PC-3 (cell line): ENCODE measurements at regions not wholly inside any gene's neighbourhood (a gene's known extent, or its start where the extent isn't known, plus 50 kb on each side); places are given as distances from the start of the nearest gene placed in this dataset.

Experiments
- ATAC-seq: fragments of 200-7000 bp; cut with Tn5 transposase; 2 replicates; pipeline ENCODE4 v1.9.1; 2020; ENCODE audit warnings: mild to moderate bottlenecking, moderate library complexity
- BruUV-seq: library from RNA; stranded (reverse); fragments of 400-500 nt; replicated peaks from 2 replicates; lab custom pipeline; 2021; lab: Mats Ljungman, UMichigan
- CTCF ChIA-PET: fragments of 300-600 bp; sonication (Branson Sonifier 250); formaldehyde crosslinking; loops from one replicate; lab custom pipeline; 2022; ENCODE audit warnings: antibody characterized with exemption; lab: Charles Lee
- POLR2A ChIA-PET: fragments of 300-600 bp; sonication (Branson Sonifier 250); formaldehyde crosslinking; loops from one replicate; lab custom pipeline; 2022; ENCODE audit warnings: antibody characterized with exemption; ENCODE audit not compliant: unreplicated experiment; lab: Charles Lee
- DNase-seq: peaks from one replicate; pipeline ENCODE4 v3.0.0-alpha.2; 2015
- H2AFZ ChIP-seq: fragments of 300-600 bp; sonication (generic); 2 replicates; pipeline ENCODE4 v1.6.0; 2016; ENCODE audit warnings: antibody characterized with exemption, low read length
- H3F3A ChIP-seq: fragments of 300-600 bp; sonication (generic); one replicate; pipeline ENCODE4 v1.6.0; 2017; ENCODE audit warnings: antibody characterized with exemption, low read length, control low read depth, mild to moderate bottlenecking; ENCODE audit not compliant: unreplicated experiment
- H3K27ac ChIP-seq: fragments of 300-600 bp; sonication (generic); 2 replicates; pipeline ENCODE4 v1.5.1; 2016; ENCODE audit warnings: mild to moderate bottlenecking, low read length
- H3K27me3 ChIP-seq: fragments of 300-600 bp; sonication (generic); 2 replicates; pipeline ENCODE4 v1.6.1; 2016; ENCODE audit warnings: low read length, mixed read lengths
- H3K36me3 ChIP-seq: fragments of 300-600 bp; sonication (generic); 2 replicates; pipeline ENCODE4 v1.6.1; 2016; ENCODE audit warnings: low read depth, mixed run types, low read length, mixed read lengths
- H3K4me1 ChIP-seq: fragments of 300-600 bp; sonication (generic); 2 replicates; pipeline ENCODE4 v1.5.1; 2016; ENCODE audit warnings: low read length; ENCODE audit not compliant: insufficient read depth
- H3K4me2 ChIP-seq: fragments of 300-600 bp; sonication (generic); 2 replicates; pipeline ENCODE4 v1.6.0; 2016; ENCODE audit warnings: low read length
- H3K4me3 ChIP-seq: fragments of 300-600 bp; sonication (generic); 2 replicates; pipeline ENCODE4 v1.5.1; 2016; ENCODE audit warnings: mild to moderate bottlenecking, low read length, mixed read lengths
- H3K79me2 ChIP-seq: fragments of 300-600 bp; sonication (generic); 2 replicates; pipeline ENCODE4 v1.6.1; 2017; ENCODE audit warnings: low read length, mixed read lengths
- H3K9ac ChIP-seq: fragments of 300-600 bp; sonication (generic); 2 replicates; pipeline ENCODE4 v1.6.0; 2016; ENCODE audit warnings: mild to moderate bottlenecking, low read length
- H3K9me2 ChIP-seq: fragments of 300-600 bp; sonication (generic); replicated peaks from 2 replicates; pipeline ENCODE4 v1.6.1; 2016; ENCODE audit warnings: mixed run types, low read length, mixed read lengths
- H3K9me3 ChIP-seq: fragments of 300-600 bp; sonication (generic); 2 replicates; pipeline ENCODE4 v1.6.1; 2016; ENCODE audit warnings: low read length, mixed read lengths
- H4K20me1 ChIP-seq: fragments of 300-600 bp; sonication (generic); 2 replicates; pipeline ENCODE4 v1.6.1; 2016; ENCODE audit warnings: low read length, mixed read lengths
- EZH2 ChIP-seq: fragments of 300-600 bp; sonication (generic); IDR thresholded peaks from one replicate; pipeline ENCODE4 v1.6.1; 2017; ENCODE audit warnings: antibody characterized with exemption, mild to moderate bottlenecking, low read length; ENCODE audit not compliant: unreplicated experiment
- EZH2phosphoT487 ChIP-seq: fragments of 300-600 bp; sonication (generic); IDR thresholded peaks from 2 replicates; pipeline ENCODE4 v1.6.1; 2018; ENCODE audit warnings: mild to moderate bottlenecking, antibody characterized with exemption, low read length, borderline replicate concordance
- intact Hi-C: fragments of 100-400 bp; cut with micrococcal nuclease; formaldehyde crosslinking; loops from 2 replicates; pipeline ENCODE4 v1.9.0; 2023
- TF ChIP-seq, protein P1 (sequence below): fragments of 300-600 bp; sonication (generic); conservative IDR thresholded peaks from 2 replicates; pipeline ENCODE4 v1.5.1; 2017; ENCODE audit warnings: antibody characterized with exemption, low read depth, mild to moderate bottlenecking, low read length

DNA sequence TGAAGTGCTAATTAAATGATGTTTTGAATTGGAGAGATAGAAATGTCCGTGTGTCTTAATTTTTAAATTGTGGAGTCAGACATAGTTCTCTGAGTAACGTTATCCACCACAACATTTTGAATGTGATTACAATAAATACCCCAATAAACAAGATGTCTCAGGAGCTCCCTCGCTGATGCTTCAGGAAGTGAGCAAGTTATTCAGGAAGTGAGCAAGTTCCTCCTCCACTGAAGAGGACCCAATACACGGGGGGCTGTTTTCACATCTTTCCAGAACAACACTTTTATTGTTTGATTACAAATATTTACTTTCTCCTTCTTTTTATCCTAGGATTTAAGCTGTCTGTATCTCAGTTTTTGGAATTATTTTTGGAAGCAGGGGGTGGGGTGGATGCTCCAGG lies 363.8 kb downstream of the LRRC70 start:
- peak; percentile 25 for DNase-seq

DNA sequence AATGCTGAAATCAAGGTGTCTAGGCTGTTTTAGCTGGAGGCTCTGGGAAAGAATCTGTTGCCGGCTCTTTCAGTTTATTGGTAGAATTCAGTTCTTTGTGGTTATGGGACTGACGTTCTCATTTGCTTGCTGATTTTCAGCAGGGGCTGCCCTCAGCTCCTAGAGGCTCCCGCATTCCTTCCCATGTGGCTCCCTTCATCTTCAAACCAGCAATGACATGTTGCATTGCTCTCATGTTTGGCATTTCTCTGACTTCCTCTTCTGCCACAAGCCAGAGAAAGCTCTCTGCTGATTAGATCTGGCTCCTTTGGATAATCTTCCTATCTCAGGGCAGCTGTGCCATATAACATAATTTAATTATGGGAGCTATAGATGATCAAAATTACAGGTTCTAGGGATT lies 360.3 kb downstream of the LRRC70 start:
- BruUV-seq = no TSS peak
- no peaks in the 10 kb centered on the region for H3K36me3 ChIP-seq
- DNase-seq (no peak), ATAC-seq (no peak)
- no peaks in the 10 kb centered on the region for H3K9me2 ChIP-seq
- H3K27ac ChIP-seq = no peak overlapping the region
- no peak overlapping the region for H2AFZ ChIP-seq
- H3K4me2 ChIP-seq = no peak overlapping the region
- no peaks in the 10 kb centered on the region for H4K20me1 ChIP-seq
- ChIA-PET CTCF (no interaction called here), POLR2A (no interaction called here)
- H3K79me2 ChIP-seq = no peaks in the 10 kb centered on the region
- intact Hi-C loops = no loop called here
- TF ChIP-seq EZH2phosphoT487 (no peak), EZH2 (no peak)
- TF ChIP-seq, protein P1, sequence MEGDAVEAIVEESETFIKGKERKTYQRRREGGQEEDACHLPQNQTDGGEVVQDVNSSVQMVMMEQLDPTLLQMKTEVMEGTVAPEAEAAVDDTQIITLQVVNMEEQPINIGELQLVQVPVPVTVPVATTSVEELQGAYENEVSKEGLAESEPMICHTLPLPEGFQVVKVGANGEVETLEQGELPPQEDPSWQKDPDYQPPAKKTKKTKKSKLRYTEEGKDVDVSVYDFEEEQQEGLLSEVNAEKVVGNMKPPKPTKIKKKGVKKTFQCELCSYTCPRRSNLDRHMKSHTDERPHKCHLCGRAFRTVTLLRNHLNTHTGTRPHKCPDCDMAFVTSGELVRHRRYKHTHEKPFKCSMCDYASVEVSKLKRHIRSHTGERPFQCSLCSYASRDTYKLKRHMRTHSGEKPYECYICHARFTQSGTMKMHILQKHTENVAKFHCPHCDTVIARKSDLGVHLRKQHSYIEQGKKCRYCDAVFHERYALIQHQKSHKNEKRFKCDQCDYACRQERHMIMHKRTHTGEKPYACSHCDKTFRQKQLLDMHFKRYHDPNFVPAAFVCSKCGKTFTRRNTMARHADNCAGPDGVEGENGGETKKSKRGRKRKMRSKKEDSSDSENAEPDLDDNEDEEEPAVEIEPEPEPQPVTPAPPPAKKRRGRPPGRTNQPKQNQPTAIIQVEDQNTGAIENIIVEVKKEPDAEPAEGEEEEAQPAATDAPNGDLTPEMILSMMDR = no peak
- no peaks in the 10 kb centered on the region for H3K27me3 ChIP-seq
- no peak overlapping the region for H3K4me3 ChIP-seq
- no peak overlapping the region for H3K9ac ChIP-seq
- no peaks in the 10 kb centered on the region for H3K9me3 ChIP-seq
- H3F3A ChIP-seq = no peaks in the 10 kb centered on the region
- peaks cover 5% of the 10 kb centered on the region; the same call in 1 of the 2 replicates for H3K4me1 ChIP-seq

More for the DNA sequence above, 363.8 kb downstream of the LRRC70 start:
- H3K9me2 ChIP-seq = no peaks in the 10 kb centered on the region
- intact Hi-C loops = loop anchor here (10.0 kb wide), 1 partner anchor 182 kb away; no protein-coding TSS in a partner anchor
- no peaks in the 10 kb centered on the region for H4K20me1 ChIP-seq
- no peaks in the 10 kb centered on the region for H3K9me3 ChIP-seq
- H3F3A ChIP-seq = no peaks in the 10 kb centered on the region
- TF ChIP-seq, protein P1 = no peak
- TF ChIP-seq EZH2phosphoT487 (no peak), EZH2 (no peak)
- CTCF ChIA-PET = no interaction called here
- peak overlapping the region; percentile 31 for H2AFZ ChIP-seq
- H3K79me2 ChIP-seq = no peaks in the 10 kb centered on the region
- H3K9ac ChIP-seq = no peak overlapping the region
- BruUV-seq = no TSS peak
- H3K27ac ChIP-seq = 0 out of 2 replicates have a peak overlapping the region, but pooled peaks have one; percentile 3
- peak; percentile 68; the same call in 1 of the 2 replicates for ATAC-seq
- POLR2A ChIA-PET = no interaction called here
- H3K36me3 ChIP-seq = no peaks in the 10 kb centered on the region
- H3K4me3 ChIP-seq = no peak overlapping the region
- H3K4me2 ChIP-seq = 0 out of 2 replicates have a peak overlapping the region, but pooled peaks have one; percentile 6
- H3K4me1 ChIP-seq = peaks cover 5% of the 10 kb centered on the region; the same call in 1 of the 2 replicates
- H3K27me3 ChIP-seq = no peaks in the 10 kb centered on the region

DNA sequence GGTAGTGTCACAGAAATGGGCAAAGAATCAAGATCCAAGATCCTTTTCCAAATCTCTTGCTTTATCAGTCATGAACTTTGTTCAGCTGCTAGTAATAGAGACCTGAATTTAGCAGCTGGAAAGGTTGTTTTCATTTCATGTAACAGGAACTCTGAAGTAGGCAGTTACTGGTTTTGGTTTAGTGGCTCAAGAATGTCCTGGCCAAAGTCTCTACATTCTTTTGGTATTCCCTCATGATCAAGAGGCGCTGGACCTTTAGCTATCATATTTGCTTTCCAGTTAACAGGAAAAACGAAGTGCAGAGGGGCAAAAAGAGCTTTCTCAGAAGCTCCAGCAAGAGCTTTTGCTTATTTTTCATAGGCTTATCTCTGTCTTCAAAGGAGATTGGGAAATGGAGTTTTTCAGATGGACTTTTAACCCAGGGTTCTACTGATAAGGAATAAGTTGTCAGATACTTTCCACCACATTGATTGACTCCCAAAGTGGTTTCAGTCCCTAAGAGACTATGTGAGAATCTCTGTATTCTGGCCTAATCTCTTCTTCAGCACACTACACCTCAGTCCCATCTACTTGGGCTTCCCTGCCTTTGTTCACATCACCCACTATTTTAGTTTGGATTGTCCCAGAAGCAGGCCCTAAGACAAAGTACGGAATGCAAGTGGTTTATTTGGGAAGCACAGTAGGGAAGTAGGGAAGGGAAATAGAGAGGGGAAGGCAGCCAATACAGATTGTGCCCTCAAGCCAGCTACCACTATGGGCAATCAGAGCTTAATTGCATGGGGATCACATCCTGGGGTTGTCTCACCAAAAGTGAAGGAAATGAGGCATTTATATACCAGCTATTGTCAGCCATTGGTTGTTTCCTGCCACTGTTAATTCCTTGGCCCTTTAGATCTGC lies 359.3 kb downstream of the LRRC70 start:
- Histone ChIP-seq H3K4me2 (no peak overlapping the region), H3K4me3 (no peak overlapping the region), H3K9me3 (no peaks in the 10 kb centered on the region), H3K36me3 (no peaks in the 10 kb centered on the region), H3K27ac (no peak overlapping the region), H3K9ac (no peak overlapping the region), H3F3A (no peaks in the 10 kb centered on the region), H3K27me3 (no peaks in the 10 kb centered on the region), H3K4me1 (peaks cover 5% of the 10 kb centered on the region; the same call in 1 of the 2 replicates), H4K20me1 (no peaks in the 10 kb centered on the region), H3K79me2 (no peaks in the 10 kb centered on the region), H2AFZ (no peak overlapping the region), H3K9me2 (no peaks in the 10 kb centered on the region)
- intact Hi-C loops = no loop called here
- peak; percentile 40 for ATAC-seq
- POLR2A ChIA-PET = no interaction called here
- CTCF ChIA-PET = no interaction called here
- no TSS peak for BruUV-seq
- TF ChIP-seq EZH2phosphoT487 (no peak), EZH2 (no peak)
- TF ChIP-seq, protein P1 = no peak
- DNase-seq = peak; percentile 10
